Loucy (cell line): ENCODE measurements at regions not wholly inside any gene's neighbourhood (a gene's known extent, or its start where the extent isn't known, plus 50 kb on each side); places are given as distances from the start of the nearest gene placed in this dataset.

Source experiments
- H2AFZ ChIP-seq: fragments of 200-600 bp; sonication (generic); 2 replicates; pipeline ENCODE4 v1.6.0; 2016; ENCODE audit warnings: antibody characterized with exemption, mild to moderate bottlenecking, low read length, moderate library complexity
- H3F3A ChIP-seq: fragments of 200-600 bp; 2 replicates; pipeline ENCODE4 v1.6.0; 2016; ENCODE audit warnings: antibody characterized with exemption, low read depth, mild to moderate bottlenecking
- H3K27me3 ChIP-seq: fragments of 200-600 bp; sonication (generic); 2 replicates; pipeline ENCODE4 v1.6.1; 2014; ENCODE audit warnings: low read length, mild to moderate bottlenecking; ENCODE audit not compliant: insufficient read depth, poor library complexity, severe bottlenecking
- H3K36me3 ChIP-seq: fragments of 200-600 bp; sonication (generic); 2 replicates; pipeline ENCODE4 v1.6.1; 2016; ENCODE audit warnings: low read length; ENCODE audit not compliant: insufficient read depth
- H3K4me1 ChIP-seq: fragments of 200-600 bp; sonication (generic); 2 replicates; pipeline ENCODE4 v1.5.1; 2014; ENCODE audit warnings: low read length, mild to moderate bottlenecking; ENCODE audit not compliant: insufficient read depth, poor library complexity, severe bottlenecking
- H3K4me2 ChIP-seq: fragments of 200-600 bp; sonication (generic); 2 replicates; pipeline ENCODE4 v1.6.0; 2014; ENCODE audit warnings: antibody characterized with exemption, low read length, low read depth, mild to moderate bottlenecking; ENCODE audit not compliant: poor library complexity, severe bottlenecking
- H3K4me3 ChIP-seq: fragments of 200-600 bp; sonication (generic); 2 replicates; pipeline ENCODE4 v1.5.1; 2014; ENCODE audit warnings: low read length, mild to moderate bottlenecking, mixed read lengths; ENCODE audit not compliant: poor library complexity, severe bottlenecking
- H3K79me2 ChIP-seq: fragments of 200-600 bp; sonication (generic); 2 replicates; pipeline ENCODE4 v1.6.1; 2014; ENCODE audit warnings: low read length; ENCODE audit not compliant: insufficient read depth
- H3K9ac ChIP-seq: fragments of 200-600 bp; sonication (generic); 2 replicates; pipeline ENCODE4 v1.6.0; 2014; ENCODE audit warnings: mild to moderate bottlenecking, low read depth, low read length, moderate library complexity; ENCODE audit not compliant: poor library complexity, severe bottlenecking
- H3K9me2 ChIP-seq: fragments of 200-600 bp; sonication (generic); replicated peaks from 2 replicates; pipeline ENCODE4 v1.6.1; 2016; ENCODE audit warnings: low read depth, low read length, mixed read lengths
- H3K9me3 ChIP-seq: fragments of 200-600 bp; sonication (generic); 2 replicates; pipeline ENCODE4 v1.6.1; 2014; ENCODE audit warnings: mild to moderate bottlenecking, antibody characterized with exemption, low read length, low read depth; ENCODE audit not compliant: insufficient read depth
- H4K20me1 ChIP-seq: fragments of 200-600 bp; sonication (generic); 2 replicates; pipeline ENCODE4 v1.6.0; 2014; ENCODE audit warnings: antibody characterized with exemption, low read length, mild to moderate bottlenecking; ENCODE audit not compliant: insufficient read depth, poor library complexity, severe bottlenecking
- CTCF ChIP-seq: fragments of 200-600 bp; sonication (generic); conservative IDR thresholded peaks from 2 replicates; pipeline ENCODE4 v1.5.1; 2014; ENCODE audit warnings: mild to moderate bottlenecking, antibody characterized with exemption, low read length
- EZH2phosphoT487 ChIP-seq: fragments of 200-600 bp; IDR thresholded peaks from 2 replicates; pipeline ENCODE4 v1.6.1; 2018; ENCODE audit warnings: antibody characterized with exemption, mild to moderate bottlenecking, moderate library complexity, borderline replicate concordance

- Histone ChIP-seq H3K9me3 (no peaks in the 10 kb centered on the region), H4K20me1 (no peaks in the 10 kb centered on the region), H3K4me3 (no peak overlapping the region), H3K36me3 (no peaks in the 10 kb centered on the region), H3K9ac (no peak overlapping the region), H3F3A (no peaks in the 10 kb centered on the region), H3K27me3 (no peaks in the 10 kb centered on the region), H3K79me2 (no peaks in the 10 kb centered on the region), H3K4me1 (peaks cover 6% of the 10 kb centered on the region), H3K4me2 (no peak overlapping the region), H3K9me2 (no peaks in the 10 kb centered on the region), H2AFZ (no peak overlapping the region)
- TF ChIP-seq CTCF (no peak), EZH2phosphoT487 (no peak)
These were observed 78.6 kb downstream of the ASB1 start for GRCh38 chr2:238505119-238505891.

- TF ChIP-seq CTCF (no peak), EZH2phosphoT487 (no peak)
- Histone ChIP-seq H3K36me3 (no peaks in the 10 kb centered on the region), H3F3A (no peaks in the 10 kb centered on the region), H3K4me2 (no peak overlapping the region), H3K79me2 (no peaks in the 10 kb centered on the region), H3K9ac (no peak overlapping the region), H4K20me1 (no peaks in the 10 kb centered on the region), H3K9me3 (no peaks in the 10 kb centered on the region), H3K4me3 (no peak overlapping the region), H3K27me3 (no peaks in the 10 kb centered on the region), H3K9me2 (no peaks in the 10 kb centered on the region), H2AFZ (peak overlapping the region; percentile 12; the same call in 1 of the 2 replicates), H3K4me1 (peaks cover 6% of the 10 kb centered on the region)
These were observed 79.2 kb downstream of the ASB1 start for GRCh38 chr2:238505892-238506280.

- no peak overlapping the region for H3K9ac ChIP-seq
- H3K4me3 ChIP-seq, result no peak overlapping the region
- TF ChIP-seq CTCF, result no peak
- TF ChIP-seq EZH2phosphoT487, result no peak
- H3K27me3 ChIP-seq, result no peaks in the 10 kb centered on the region
- peak overlapping the region; percentile 12; the same call in 1 of the 2 replicates for H2AFZ ChIP-seq
- H3K4me2 ChIP-seq, result no peak overlapping the region
- H3K9me2 ChIP-seq, result no peaks in the 10 kb centered on the region
- H4K20me1 ChIP-seq, result no peaks in the 10 kb centered on the region
- H3K4me1 ChIP-seq, result peaks cover 6% of the 10 kb centered on the region
- H3K79me2 ChIP-seq, result no peaks in the 10 kb centered on the region
- H3K9me3 ChIP-seq, result no peaks in the 10 kb centered on the region
- H3F3A ChIP-seq, result no peaks in the 10 kb centered on the region
- H3K36me3 ChIP-seq, result no peaks in the 10 kb centered on the region
These were observed 79.8 kb downstream of the ASB1 start for GRCh38 chr2:238506371-238507068.
